ENCODE measurements at regions not wholly inside any gene's neighbourhood (a gene's known extent, or its start where the extent isn't known, plus 50 kb on each side); places are given as distances from the start of the nearest gene placed in this dataset.
"Not testable (repeated sequence)": the region's sequence is repeated elsewhere in the genome, so short reads cannot be mapped to it uniquely, and the experiment has no call there.

DNA sequence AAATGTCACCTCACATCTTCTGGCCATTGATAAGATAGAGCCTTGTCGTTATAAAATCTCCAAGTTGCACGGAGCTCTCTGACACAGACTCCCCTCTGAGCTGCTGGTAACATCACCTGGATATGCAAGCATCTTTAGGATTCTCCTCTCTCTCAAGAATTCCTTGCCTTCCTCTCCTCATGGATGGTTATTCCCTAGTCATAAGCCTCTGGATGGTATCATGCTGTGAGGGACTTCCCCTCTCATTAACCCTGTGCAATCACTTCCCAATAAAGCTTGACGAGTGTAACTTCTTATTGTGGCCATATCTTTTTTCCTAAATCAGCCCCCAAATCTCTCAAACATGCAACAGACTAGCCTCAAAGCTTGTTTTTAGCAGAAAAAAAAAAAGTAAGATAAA lies 1057.0 kb upstream of the SLIT2 start:
- in situ Hi-C loops (cut with MboI; ENCODE audit: low sequenced_read_pairs), result no loop called here
- Histone ChIP-seq H3K36me3 (replicated peaks) (no peaks in the 10 kb centered on the region), H3K9me3 (no peaks in the 10 kb centered on the region), H3K4me3 (no peak overlapping the region), H3K4me1 (peaks cover 9% of the 10 kb centered on the region), H3K27me3 (ENCODE audit: low read depth) (no peaks in the 10 kb centered on the region)
- DNase-seq (ENCODE audit: low spot score in 2 of 2), result no peak

DNA sequence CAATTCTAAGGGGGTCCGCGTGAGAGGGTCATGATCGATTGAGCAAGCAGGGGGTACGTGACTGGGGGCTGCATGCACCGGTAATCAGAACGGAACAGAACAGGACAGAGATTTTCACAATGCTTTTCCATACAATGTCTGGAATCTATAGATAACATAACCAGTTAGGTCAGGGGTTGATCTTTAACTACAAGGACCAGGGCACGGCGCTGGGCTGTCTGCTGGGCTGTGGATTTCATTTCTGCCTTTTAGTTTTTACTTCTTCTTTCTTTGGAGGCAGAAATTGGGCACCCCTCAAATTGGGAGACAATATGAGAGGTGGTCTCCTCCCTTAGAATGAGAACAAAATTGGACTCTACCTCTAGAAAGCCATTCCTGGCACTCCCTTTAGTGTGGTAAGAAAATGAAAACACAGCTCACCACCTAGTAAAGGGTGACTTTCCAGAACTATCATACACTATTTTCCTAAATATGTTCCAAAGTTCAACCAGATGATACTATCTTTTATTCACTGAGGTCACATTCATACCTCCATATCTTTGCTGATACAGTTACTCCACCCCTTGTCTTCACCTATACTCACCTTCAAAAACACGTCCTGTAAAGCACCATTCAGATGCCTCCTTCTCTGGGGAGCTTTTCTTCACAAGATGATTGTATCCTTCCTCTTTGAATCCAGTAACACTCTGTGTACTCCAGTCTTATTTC lies 1058.3 kb upstream of the SLIT2 start:
- Histone ChIP-seq H3K36me3 (replicated peaks) (no peaks in the 10 kb centered on the region), H3K4me1 (peaks cover 9% of the 10 kb centered on the region), H3K27me3 (ENCODE audit: low read depth) (no peaks in the 10 kb centered on the region), H3K4me3 (no peak overlapping the region), H3K9me3 (no peaks in the 10 kb centered on the region)
- no peak for DNase-seq (ENCODE audit: low spot score in 2 of 2)
- in situ Hi-C loops (cut with MboI; ENCODE audit: low sequenced_read_pairs), result no loop called here

DNA sequence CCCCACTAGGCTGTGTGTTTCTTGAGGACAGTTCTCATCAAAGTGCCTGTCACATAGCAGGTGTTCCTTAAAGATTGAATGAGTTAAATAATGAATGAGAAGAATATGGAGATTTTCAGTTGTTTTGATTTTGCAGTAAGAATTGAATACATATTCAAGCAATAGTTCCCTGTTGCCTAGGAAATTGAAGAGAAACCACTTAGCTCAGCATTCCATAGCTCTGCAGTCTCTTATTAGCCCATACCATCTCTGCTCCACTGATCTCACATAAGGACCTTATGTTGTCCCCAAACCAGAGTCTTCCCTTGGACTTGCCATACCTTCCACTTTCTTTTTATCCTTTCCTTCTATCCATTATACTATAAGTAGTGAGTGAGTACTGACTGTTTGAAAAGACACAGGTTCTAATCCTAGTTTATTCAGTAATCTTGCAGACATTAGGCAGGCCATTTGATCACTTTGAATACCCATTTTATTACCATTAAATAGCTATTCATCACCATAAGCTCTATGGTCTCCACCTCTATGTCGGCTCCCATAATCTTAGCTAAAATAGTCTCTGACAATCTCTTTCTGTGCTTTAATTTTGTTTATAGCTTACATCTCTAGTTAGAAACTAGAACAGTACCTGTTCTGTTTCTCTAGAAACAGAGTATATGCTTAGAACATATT lies 1059.6 kb upstream of the SLIT2 start:
- DNase-seq (ENCODE audit: low spot score in 2 of 2), result no peak
- Histone ChIP-seq H3K36me3 (replicated peaks) (no peaks in the 10 kb centered on the region), H3K9me3 (no peaks in the 10 kb centered on the region), H3K4me1 (peaks cover 5% of the 10 kb centered on the region), H3K4me3 (no peak overlapping the region), H3K27me3 (ENCODE audit: low read depth) (no peaks in the 10 kb centered on the region)
- in situ Hi-C loops (cut with MboI; ENCODE audit: low sequenced_read_pairs), result no loop called here

DNA sequence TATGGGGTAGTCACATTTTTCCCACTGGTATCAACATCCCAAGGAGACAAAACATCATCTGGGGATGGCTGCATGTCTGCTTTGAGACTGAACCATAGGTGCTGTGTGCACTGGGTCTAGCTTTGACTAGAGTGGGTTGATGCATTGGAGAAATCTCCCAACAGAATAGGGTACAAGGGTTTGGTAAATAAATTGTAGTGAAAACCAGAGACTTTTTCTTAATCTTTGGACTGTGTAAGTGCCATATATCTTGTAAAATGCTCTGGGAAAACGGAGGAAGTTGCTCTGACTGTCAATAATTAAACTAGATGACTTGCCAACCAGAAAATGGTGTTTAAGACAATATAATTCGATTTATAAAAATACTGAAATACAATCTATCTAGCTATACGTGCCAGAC lies 1064.0 kb upstream of the SLIT2 start:
- Histone ChIP-seq H3K27me3 (ENCODE audit: low read depth) (no peaks in the 10 kb centered on the region; the same call in 1 of the 2 replicates), H3K36me3 (replicated peaks) (no peaks in the 10 kb centered on the region), H3K4me1 (peaks cover 3% of the 10 kb centered on the region), H3K9me3 (no peaks in the 10 kb centered on the region), H3K4me3 (no peak overlapping the region)
- DNase-seq (ENCODE audit: low spot score in 2 of 2), result no peak
- in situ Hi-C loops (cut with MboI; ENCODE audit: low sequenced_read_pairs), result no loop called here

DNA sequence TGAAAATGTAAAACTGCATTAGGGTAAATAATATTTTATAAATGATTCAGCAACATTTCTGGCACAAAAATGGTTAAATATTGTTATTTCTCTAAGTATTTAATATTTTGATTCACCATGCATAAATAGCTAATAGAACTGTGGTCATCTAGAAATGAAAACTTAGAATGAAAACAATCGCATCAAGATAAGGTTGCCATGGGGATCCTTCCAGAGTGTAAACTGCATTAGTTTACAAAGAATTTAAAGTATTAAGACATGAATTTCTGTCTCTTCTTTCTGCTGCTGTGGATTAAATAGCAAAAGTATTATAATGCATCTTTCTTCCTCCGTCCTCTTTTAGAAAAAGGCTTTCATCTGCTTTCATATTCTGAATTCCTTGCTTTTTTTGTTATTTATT lies 1064.6 kb upstream of the SLIT2 start:
- peaks cover 3% of the 10 kb centered on the region for H3K4me1 ChIP-seq
- no peaks in the 10 kb centered on the region; the same call in 1 of the 2 replicates for H3K27me3 ChIP-seq (ENCODE audit: low read depth)
- in situ Hi-C loops (cut with MboI; ENCODE audit: low sequenced_read_pairs), result no loop called here
- H3K36me3 ChIP-seq (replicated peaks), result no peaks in the 10 kb centered on the region
- no peak overlapping the region for H3K4me3 ChIP-seq
- no peaks in the 10 kb centered on the region for H3K9me3 ChIP-seq
- no peak for DNase-seq (ENCODE audit: low spot score in 2 of 2)

DNA sequence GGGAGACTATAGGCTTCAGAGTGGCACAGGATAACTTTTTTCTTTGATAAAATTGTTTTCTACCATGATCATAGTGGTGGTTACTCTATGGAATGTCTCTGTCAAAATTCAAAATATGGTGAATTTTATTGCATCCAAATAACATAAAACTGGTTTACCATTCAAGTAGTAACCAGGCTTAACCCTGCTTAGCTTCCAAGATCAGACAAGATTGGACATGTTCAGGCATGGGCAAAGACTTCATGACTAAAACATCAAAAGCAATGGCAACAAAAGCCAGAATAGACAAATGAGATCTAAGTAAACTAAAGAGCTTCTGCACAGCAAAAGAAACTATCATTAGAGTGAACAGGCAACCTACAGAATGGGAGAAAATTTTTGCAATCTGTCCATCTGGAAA lies 1070.1 kb upstream of the SLIT2 start:
- in situ Hi-C loops (cut with MboI; ENCODE audit: low sequenced_read_pairs); DNase-seq (ENCODE audit: low spot score in 2 of 2); H3K4me3 ChIP-seq; H3K4me1 ChIP-seq; H3K27me3 ChIP-seq (ENCODE audit: low read depth); H3K36me3 ChIP-seq (replicated peaks); H3K9me3 ChIP-seq: not testable (repeated sequence)

DNA sequence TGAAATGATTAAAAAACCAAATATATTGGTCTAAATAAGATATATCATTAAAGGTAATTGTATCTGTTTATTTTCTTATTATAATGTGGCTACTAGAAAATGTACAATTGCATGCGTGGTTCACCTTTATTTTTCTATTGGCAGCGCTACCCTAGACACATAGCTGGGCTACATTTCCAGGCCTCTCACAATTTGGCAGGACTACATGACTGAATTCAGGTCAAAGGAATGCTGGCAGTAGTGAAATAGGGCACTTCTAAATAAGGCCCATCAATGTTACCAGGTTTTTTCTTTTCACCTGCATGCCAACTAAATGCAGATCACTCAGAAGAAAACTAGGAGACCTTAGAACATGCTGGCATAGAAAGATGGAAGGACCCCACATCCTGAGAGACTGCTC lies 1072.9 kb upstream of the SLIT2 start:
- no peaks in the 10 kb centered on the region for H3K27me3 ChIP-seq (ENCODE audit: low read depth)
- in situ Hi-C loops (cut with MboI; ENCODE audit: low sequenced_read_pairs), result no loop called here
- no peaks in the 10 kb centered on the region for H3K36me3 ChIP-seq (replicated peaks)
- H3K4me3 ChIP-seq, result no peak overlapping the region
- no peak for DNase-seq (ENCODE audit: low spot score in 2 of 2)
- no peaks in the 10 kb centered on the region for H3K9me3 ChIP-seq
- no peaks in the 10 kb centered on the region for H3K4me1 ChIP-seq

DNA sequence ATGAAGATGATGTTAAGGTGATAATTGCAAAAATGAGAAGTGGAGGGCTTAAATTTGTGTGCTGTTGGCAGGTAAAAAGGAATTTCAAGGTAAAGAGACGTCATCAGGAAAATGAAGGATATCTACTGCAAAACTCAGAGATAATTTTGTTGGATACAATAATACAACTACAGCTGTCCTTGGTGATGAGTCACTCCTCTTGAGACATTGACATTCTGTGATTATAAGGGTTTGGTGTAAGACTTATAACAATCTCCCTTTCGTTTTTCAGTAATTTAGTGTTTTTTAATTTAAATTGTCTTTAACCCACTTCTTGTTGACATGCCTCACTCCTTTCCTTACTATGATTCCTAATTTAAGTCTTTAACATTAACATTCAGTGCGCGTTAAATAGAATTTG lies 1074.1 kb upstream of the SLIT2 start:
- Histone ChIP-seq H3K27me3 (ENCODE audit: low read depth) (no peaks in the 10 kb centered on the region), H3K4me3 (no peak overlapping the region), H3K9me3 (no peaks in the 10 kb centered on the region), H3K36me3 (replicated peaks) (no peaks in the 10 kb centered on the region), H3K4me1 (no peaks in the 10 kb centered on the region)
- in situ Hi-C loops (cut with MboI; ENCODE audit: low sequenced_read_pairs), result no loop called here
- DNase-seq (ENCODE audit: low spot score in 2 of 2), result no peak

DNA sequence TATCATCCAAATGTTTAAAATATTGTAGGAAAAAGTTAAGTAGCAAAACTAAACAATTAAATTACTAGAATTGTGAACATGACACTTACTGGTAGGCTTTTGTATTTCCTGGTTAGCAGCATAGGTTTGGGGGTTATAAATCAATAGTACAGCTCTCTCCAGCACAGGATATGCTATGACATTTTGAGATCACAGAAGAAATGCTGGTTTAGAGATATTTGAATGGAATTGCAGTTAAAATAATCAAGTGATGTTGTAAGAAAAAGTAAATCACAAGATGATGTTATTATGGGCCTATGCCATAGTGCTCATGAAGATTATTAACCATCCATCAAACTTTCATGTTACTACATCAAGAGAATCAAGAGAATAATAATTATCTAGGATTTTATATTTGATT lies 1079.9 kb upstream of the SLIT2 start:
- H3K4me3 ChIP-seq, result no peak overlapping the region
- no peaks in the 10 kb centered on the region for H3K9me3 ChIP-seq
- no peak for DNase-seq (ENCODE audit: low spot score in 2 of 2)
- no peaks in the 10 kb centered on the region for H3K4me1 ChIP-seq
- in situ Hi-C loops (cut with MboI; ENCODE audit: low sequenced_read_pairs), result no loop called here
- H3K27me3 ChIP-seq (ENCODE audit: low read depth), result no peaks in the 10 kb centered on the region
- H3K36me3 ChIP-seq (replicated peaks), result no peaks in the 10 kb centered on the region

DNA sequence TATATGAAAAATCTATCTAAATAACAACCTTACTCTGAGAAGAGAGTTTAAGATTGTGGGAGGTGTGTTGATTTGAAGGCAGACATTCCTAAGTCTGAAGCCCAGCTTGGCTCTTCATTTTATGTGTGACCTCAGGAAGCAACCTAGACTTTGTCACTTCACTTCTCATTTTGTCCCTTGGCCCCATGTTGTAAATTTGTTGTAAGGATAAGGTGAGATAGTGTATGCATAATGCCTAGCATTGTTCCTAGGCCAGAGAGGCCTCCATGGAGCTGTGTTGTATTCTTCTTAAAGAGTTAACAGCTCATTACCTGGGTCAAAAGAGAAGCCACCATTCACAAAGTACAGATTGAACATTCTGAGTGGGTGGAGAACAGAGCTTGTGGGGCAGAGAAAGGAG lies 1084.4 kb upstream of the SLIT2 start:
- H3K9me3 ChIP-seq, result no peaks in the 10 kb centered on the region
- no peaks in the 10 kb centered on the region for H3K36me3 ChIP-seq (replicated peaks)
- in situ Hi-C loops (cut with MboI; ENCODE audit: low sequenced_read_pairs), result no loop called here
- H3K4me3 ChIP-seq, result no peak overlapping the region
- DNase-seq (ENCODE audit: low spot score in 2 of 2), result no peak
- H3K4me1 ChIP-seq, result no peaks in the 10 kb centered on the region
- no peaks in the 10 kb centered on the region; the same call in 1 of the 2 replicates for H3K27me3 ChIP-seq (ENCODE audit: low read depth)

DNA sequence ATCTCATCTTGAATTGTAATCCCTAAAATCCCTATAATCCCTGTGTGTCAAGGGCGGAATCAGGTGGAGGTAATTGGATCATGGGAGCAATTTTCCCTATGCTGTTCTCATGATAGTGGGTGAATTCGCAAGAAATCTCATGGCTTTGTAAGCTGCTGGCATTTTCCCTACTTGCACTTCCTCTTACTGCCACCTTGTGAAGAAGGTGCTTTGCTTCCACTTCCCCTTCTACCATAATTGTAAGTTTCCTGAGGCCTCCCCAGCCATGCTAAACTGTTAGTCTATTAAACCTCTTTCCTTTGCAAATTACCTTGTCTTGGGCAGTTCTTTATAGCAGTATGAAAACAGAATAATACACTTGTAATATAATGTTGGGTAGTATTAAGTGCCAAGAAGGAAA lies 1087.4 kb upstream of the SLIT2 start:
- no peaks in the 10 kb centered on the region for H3K9me3 ChIP-seq
- DNase-seq (ENCODE audit: low spot score in 2 of 2), result no peak
- peaks cover 2% of the 10 kb centered on the region; the same call in 1 of the 2 replicates for H3K27me3 ChIP-seq (ENCODE audit: low read depth)
- no peak overlapping the region for H3K4me3 ChIP-seq
- no peaks in the 10 kb centered on the region for H3K36me3 ChIP-seq (replicated peaks)
- in situ Hi-C loops (cut with MboI; ENCODE audit: low sequenced_read_pairs), result no loop called here
- H3K4me1 ChIP-seq, result no peaks in the 10 kb centered on the region

DNA sequence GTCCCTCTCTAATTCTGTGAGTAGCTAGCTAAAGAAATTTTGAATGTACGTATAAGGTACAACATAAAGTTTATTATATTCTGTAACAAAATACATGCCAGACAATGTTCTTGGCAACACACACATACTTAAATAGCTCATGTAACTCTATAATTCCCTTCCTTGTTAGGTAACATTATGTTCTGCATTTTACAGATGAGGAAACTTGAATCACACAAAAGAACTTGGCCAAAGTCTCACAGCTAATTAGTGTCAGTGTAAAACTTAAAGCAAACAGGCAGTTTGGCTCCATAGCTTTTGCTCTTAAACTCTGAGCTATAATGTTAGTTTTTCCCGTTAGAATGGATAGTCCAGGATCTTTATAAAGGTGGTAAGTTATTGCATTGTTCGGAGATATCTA lies 1091.8 kb upstream of the SLIT2 start:
- no peak overlapping the region for H3K4me3 ChIP-seq
- no peaks in the 10 kb centered on the region for H3K9me3 ChIP-seq
- in situ Hi-C loops (cut with MboI; ENCODE audit: low sequenced_read_pairs), result no loop called here

DNA sequence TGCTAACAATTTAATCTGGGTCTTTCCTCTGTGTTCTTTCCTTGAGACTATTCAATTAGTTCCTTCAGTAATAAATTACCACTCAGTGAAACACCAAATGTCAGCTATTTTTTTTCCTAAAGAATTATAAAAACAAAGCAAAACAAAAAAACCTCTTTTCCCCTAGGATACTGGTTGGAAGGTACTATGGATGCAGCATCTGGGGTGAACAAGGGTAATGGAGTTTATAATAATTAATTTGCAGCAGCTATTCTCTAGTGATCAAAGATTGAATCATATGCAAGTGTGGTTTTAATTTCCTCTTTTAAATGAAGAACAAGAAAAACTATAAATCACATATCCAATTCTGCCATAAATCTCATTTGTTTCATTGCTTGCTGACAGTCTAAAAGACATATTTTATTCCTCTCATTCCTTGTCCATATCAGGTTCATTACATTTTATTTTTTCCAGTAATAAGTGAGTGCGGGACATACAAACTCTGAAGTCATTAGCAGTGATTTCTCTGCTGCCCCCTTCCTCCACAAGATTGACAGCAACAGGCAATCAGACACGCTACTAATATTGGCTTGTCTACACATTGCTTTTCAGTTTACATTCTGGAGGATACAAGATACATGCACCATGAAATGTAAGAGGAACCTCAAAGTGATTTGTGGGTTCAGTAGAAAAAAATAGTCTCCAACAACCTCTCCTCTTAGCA lies 1093.4 kb upstream of the SLIT2 start:
- Histone ChIP-seq H3K36me3 (replicated peaks) (no peaks in the 10 kb centered on the region), H3K9me3 (no peaks in the 10 kb centered on the region), H3K4me1 (no peaks in the 10 kb centered on the region), H3K4me3 (no peak overlapping the region), H3K27me3 (ENCODE audit: low read depth) (peaks cover 2% of the 10 kb centered on the region; the same call in 1 of the 2 replicates)
- in situ Hi-C loops (cut with MboI; ENCODE audit: low sequenced_read_pairs), result no loop called here
- DNase-seq (ENCODE audit: low spot score in 2 of 2), result no peak

More for the DNA sequence above, 1091.8 kb upstream of the SLIT2 start:
- no peaks in the 10 kb centered on the region for H3K4me1 ChIP-seq
- DNase-seq (ENCODE audit: low spot score in 2 of 2), result no peak
- no peaks in the 10 kb centered on the region for H3K36me3 ChIP-seq (replicated peaks)
- H3K27me3 ChIP-seq (ENCODE audit: low read depth), result peaks cover 2% of the 10 kb centered on the region; the same call in 1 of the 2 replicates

DNA sequence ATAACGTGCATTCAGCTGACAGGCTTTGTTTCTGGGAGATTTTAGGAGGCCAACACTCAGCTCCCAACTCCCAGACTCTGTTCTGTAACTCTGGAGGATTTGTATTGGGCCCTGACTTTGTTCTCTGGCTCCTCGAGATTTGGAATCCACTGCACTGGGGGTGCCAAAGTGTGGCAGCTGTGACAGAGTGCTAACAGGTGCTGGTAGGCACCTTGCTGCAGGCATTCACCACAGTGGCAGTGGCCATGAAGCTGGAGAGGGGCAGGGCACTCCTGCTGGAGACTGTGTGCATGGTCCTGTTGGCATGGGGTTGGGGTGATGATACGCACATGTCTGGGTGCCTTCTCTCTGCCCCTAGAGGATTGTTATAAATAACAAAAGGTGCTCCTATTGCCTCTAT lies 1094.9 kb upstream of the SLIT2 start:
- H3K4me3 ChIP-seq, result no peak overlapping the region
- no peaks in the 10 kb centered on the region; the same call in 1 of the 2 replicates for H3K27me3 ChIP-seq (ENCODE audit: low read depth)
- no peaks in the 10 kb centered on the region for H3K4me1 ChIP-seq
- no peaks in the 10 kb centered on the region for H3K36me3 ChIP-seq (replicated peaks)
- H3K9me3 ChIP-seq, result no peaks in the 10 kb centered on the region
- no peak for DNase-seq (ENCODE audit: low spot score in 2 of 2)
- in situ Hi-C loops (cut with MboI; ENCODE audit: low sequenced_read_pairs), result no loop called here
